Esophagus muscularis mucosa (tissue), 2 donors: ENCODE measurements at regions not wholly inside any gene's neighbourhood (a gene's known extent, or its start where the extent isn't known, plus 50 kb on each side); places are given as distances from the start of the nearest gene placed in this dataset.

ENCODE experiments used
- POLR2A ChIP-seq: fragments of 450-650 bp; IDR thresholded peaks from one replicate; pipeline ENCODE4 v1.6.1; 2017; ENCODE audit warnings: antibody characterized with exemption, moderate library complexity, mild to moderate bottlenecking, low read depth
- POLR2AphosphoS5 ChIP-seq, 2 donors: sonication (generic); formaldehyde crosslinking; IDR thresholded peaks; one replicate each; pipeline ENCODE4 v1.6.1; 2017; ENCODE audit warnings: antibody characterized with exemption in 2 of 2

GRCh38 chr4:175559126-175559525, 252.9 kb downstream of the GPM6A start:
- TF ChIP-seq POLR2AphosphoS5 (IDR thresholded peaks at IDR 0.05) = no peak
- no peak for TF ChIP-seq POLR2A
